ENCODE measurements at regions not wholly inside any gene's neighbourhood (a gene's known extent, or its start where the extent isn't known, plus 50 kb on each side); places are given as distances from the start of the nearest gene placed in this dataset.

- peaks cover 13% of the 10 kb centered on the region for H3K4me1 ChIP-seq (ENCODE audit: insufficient read depth, low read length)
- H3K9ac ChIP-seq (ENCODE audit: low read depth, low read length) = no peak overlapping the region
- 89% methylated on average over 1 of the region's 1 CpG for WGBS
- no peak overlapping the region for H3K27ac ChIP-seq (ENCODE audit: low read depth, low read length)
- H3K9me3 ChIP-seq (ENCODE audit: insufficient read depth, low read depth, low read length) = no peaks in the 10 kb centered on the region
- H3K36me3 ChIP-seq (ENCODE audit: insufficient read depth, low read length) = no peaks in the 10 kb centered on the region
- no peaks in the 10 kb centered on the region for H3K27me3 ChIP-seq (ENCODE audit: insufficient read depth, low read length)
- H3K4me3 ChIP-seq (ENCODE audit: low read length) = no peak overlapping the region
Observed at GRCh38 chr21:25297117-25297516, 310.2 kb downstream of the MRPL39 start.

- WGBS = 94% methylated on average over 5 of the region's 5 CpGs
- no peak overlapping the region for H3K4me3 ChIP-seq (ENCODE audit: low read length)
- H3K36me3 ChIP-seq (ENCODE audit: insufficient read depth, low read length) = no peaks in the 10 kb centered on the region
- peaks cover 8% of the 10 kb centered on the region for H3K4me1 ChIP-seq (ENCODE audit: insufficient read depth, low read length)
- H3K27ac ChIP-seq (ENCODE audit: low read depth, low read length) = no peak overlapping the region
- no peaks in the 10 kb centered on the region for H3K9me3 ChIP-seq (ENCODE audit: insufficient read depth, low read depth, low read length)
- no peak overlapping the region for H3K9ac ChIP-seq (ENCODE audit: low read depth, low read length)
- H3K27me3 ChIP-seq (ENCODE audit: insufficient read depth, low read length) = no peaks in the 10 kb centered on the region
Observed at GRCh38 chr21:25296252-25296651, 311.0 kb downstream of the MRPL39 start.

- no peak overlapping the region for H3K27ac ChIP-seq (ENCODE audit: low read depth, low read length)
- no peaks in the 10 kb centered on the region for H3K36me3 ChIP-seq (ENCODE audit: insufficient read depth, low read length)
- peaks cover 10% of the 10 kb centered on the region for H3K4me1 ChIP-seq (ENCODE audit: insufficient read depth, low read length)
- H3K9ac ChIP-seq (ENCODE audit: low read depth, low read length) = no peak overlapping the region; the same call in 1 of the 2 replicates
- WGBS = 80% methylated on average over 6 of the region's 6 CpGs
- H3K4me3 ChIP-seq (ENCODE audit: low read length) = no peak overlapping the region
- H3K9me3 ChIP-seq (ENCODE audit: insufficient read depth, low read depth, low read length) = no peaks in the 10 kb centered on the region
- H3K27me3 ChIP-seq (ENCODE audit: insufficient read depth, low read length) = no peaks in the 10 kb centered on the region
Observed at GRCh38 chr21:25292396-25292795, 314.9 kb downstream of the MRPL39 start.

GRCh38 chr21:25283720-25284119 lies 323.6 kb downstream of the MRPL39 start:
- no peak overlapping the region for H3K9ac ChIP-seq (ENCODE audit: low read depth, low read length)
- H3K27ac ChIP-seq (ENCODE audit: low read depth, low read length) = no peak overlapping the region
- H3K4me1 ChIP-seq (ENCODE audit: insufficient read depth, low read length) = peaks cover 43% of the 10 kb centered on the region
- no peaks in the 10 kb centered on the region for H3K27me3 ChIP-seq (ENCODE audit: insufficient read depth, low read length)
- H3K36me3 ChIP-seq (ENCODE audit: insufficient read depth, low read length) = no peaks in the 10 kb centered on the region
- no peak overlapping the region for H3K4me3 ChIP-seq (ENCODE audit: low read length)
- H3K9me3 ChIP-seq (ENCODE audit: insufficient read depth, low read depth, low read length) = no peaks in the 10 kb centered on the region
- WGBS = 53% methylated on average over 6 of the region's 6 CpGs

DNA sequence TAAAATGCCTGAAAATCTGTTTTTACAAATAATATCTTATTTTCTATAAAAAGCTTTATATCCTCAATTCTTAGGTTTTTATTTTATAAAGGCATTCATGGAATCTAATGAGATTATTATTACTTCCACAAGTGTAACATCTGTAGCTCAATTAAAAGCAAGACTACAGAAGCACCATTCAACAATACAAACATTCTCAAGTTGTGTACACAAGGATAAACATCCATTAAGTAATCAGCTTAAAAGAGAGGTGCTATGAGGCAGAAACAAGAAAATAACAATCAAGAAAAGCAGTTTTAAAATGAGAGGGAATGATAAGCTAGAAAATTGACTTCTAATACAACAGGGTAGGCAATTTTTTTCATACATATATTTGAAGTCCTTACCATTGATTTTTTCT lies 326.1 kb downstream of the MRPL39 start:
- H3K27me3 ChIP-seq (ENCODE audit: insufficient read depth, low read length) = no peaks in the 10 kb centered on the region
- H3K36me3 ChIP-seq (ENCODE audit: insufficient read depth, low read length) = no peaks in the 10 kb centered on the region
- no peak overlapping the region for H3K4me3 ChIP-seq (ENCODE audit: low read length)
- H3K9ac ChIP-seq (ENCODE audit: low read depth, low read length) = no peak overlapping the region
- no peak overlapping the region for H3K27ac ChIP-seq (ENCODE audit: low read depth, low read length)
- H3K9me3 ChIP-seq (ENCODE audit: insufficient read depth, low read depth, low read length) = no peaks in the 10 kb centered on the region
- peaks cover 30% of the 10 kb centered on the region for H3K4me1 ChIP-seq (ENCODE audit: insufficient read depth, low read length)

- Histone ChIP-seq H3K4me1 (ENCODE audit: insufficient read depth, low read length) (peaks cover 30% of the 10 kb centered on the region), H3K27me3 (ENCODE audit: insufficient read depth, low read length) (no peaks in the 10 kb centered on the region), H3K9me3 (ENCODE audit: insufficient read depth, low read depth, low read length) (no peaks in the 10 kb centered on the region), H3K4me3 (ENCODE audit: low read length) (no peak overlapping the region), H3K36me3 (ENCODE audit: insufficient read depth, low read length) (no peaks in the 10 kb centered on the region), H3K27ac (ENCODE audit: low read depth, low read length) (no peak overlapping the region), H3K9ac (ENCODE audit: low read depth, low read length) (no peak overlapping the region)
- WGBS = 86% methylated on average over 1 of the region's 1 CpG
Observed at GRCh38 chr21:25280061-25280460, 327.2 kb downstream of the MRPL39 start.

GRCh38 chr21:25273959-25274358 lies 333.3 kb downstream of the MRPL39 start:
- WGBS = 75% methylated on average over 1 of the region's 1 CpG
- Histone ChIP-seq H3K36me3 (ENCODE audit: insufficient read depth, low read length) (no peaks in the 10 kb centered on the region), H3K27me3 (ENCODE audit: insufficient read depth, low read length) (no peaks in the 10 kb centered on the region)

GRCh38 chr21:25254491-25255174 lies 352.6 kb downstream of the MRPL39 start:
- H3K27me3 ChIP-seq (ENCODE audit: insufficient read depth, low read length) = no peaks in the 10 kb centered on the region
- no peak overlapping the region for H3K27ac ChIP-seq (ENCODE audit: low read depth, low read length)
- H3K9me3 ChIP-seq (ENCODE audit: insufficient read depth, low read depth, low read length) = no peaks in the 10 kb centered on the region
- H3K9ac ChIP-seq (ENCODE audit: low read depth, low read length) = no peak overlapping the region
- no peak overlapping the region for H3K4me3 ChIP-seq (ENCODE audit: low read length)
- WGBS = 93% methylated on average over 4 of the region's 5 CpGs
- no peaks in the 10 kb centered on the region for H3K36me3 ChIP-seq (ENCODE audit: insufficient read depth, low read length)
- 0 out of 2 replicates have a peak, but pooled peaks cover 3% of the 10 kb centered on the region for H3K4me1 ChIP-seq (ENCODE audit: insufficient read depth, low read length)

More at GRCh38 chr21:25273959-25274358, 333.3 kb downstream of the MRPL39 start:
- H3K4me3 ChIP-seq (ENCODE audit: low read length) = no peak overlapping the region
- no peaks in the 10 kb centered on the region for H3K9me3 ChIP-seq (ENCODE audit: insufficient read depth, low read depth, low read length)
- H3K9ac ChIP-seq (ENCODE audit: low read depth, low read length) = no peak overlapping the region
- no peak overlapping the region for H3K27ac ChIP-seq (ENCODE audit: low read depth, low read length)
- H3K4me1 ChIP-seq (ENCODE audit: insufficient read depth, low read length) = no peaks in the 10 kb centered on the region

DNA sequence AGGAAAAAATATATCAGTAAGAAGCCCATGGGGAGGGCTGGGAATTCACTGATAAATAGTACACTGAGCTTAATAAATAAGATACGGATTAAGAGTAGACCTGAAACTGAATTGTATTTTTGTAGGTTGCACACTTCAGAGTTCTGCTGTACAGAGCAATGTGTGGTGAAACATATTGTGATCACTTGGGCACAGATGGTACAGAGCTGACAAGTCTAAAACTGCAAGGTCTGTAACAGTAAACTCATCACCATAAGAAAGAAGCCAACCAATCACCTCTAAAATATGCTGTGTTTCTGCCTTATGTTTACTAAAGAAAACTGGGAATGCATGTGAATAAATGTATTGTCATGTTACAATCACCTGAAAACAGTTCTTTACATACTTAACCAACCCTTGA lies 360.7 kb downstream of the MRPL39 start:
- H3K9me3 ChIP-seq (ENCODE audit: insufficient read depth, low read depth, low read length) = no peaks in the 10 kb centered on the region
- H3K36me3 ChIP-seq (ENCODE audit: insufficient read depth, low read length) = no peaks in the 10 kb centered on the region
- H3K4me1 ChIP-seq (ENCODE audit: insufficient read depth, low read length) = 0 out of 2 replicates have a peak, but pooled peaks cover 6% of the 10 kb centered on the region
- 91% methylated on average over 1 of the region's 1 CpG for WGBS
- H3K9ac ChIP-seq (ENCODE audit: low read depth, low read length) = no peak overlapping the region
- H3K27me3 ChIP-seq (ENCODE audit: insufficient read depth, low read length) = no peaks in the 10 kb centered on the region
- H3K27ac ChIP-seq (ENCODE audit: low read depth, low read length) = no peak overlapping the region
- H3K4me3 ChIP-seq (ENCODE audit: low read length) = no peak overlapping the region

DNA sequence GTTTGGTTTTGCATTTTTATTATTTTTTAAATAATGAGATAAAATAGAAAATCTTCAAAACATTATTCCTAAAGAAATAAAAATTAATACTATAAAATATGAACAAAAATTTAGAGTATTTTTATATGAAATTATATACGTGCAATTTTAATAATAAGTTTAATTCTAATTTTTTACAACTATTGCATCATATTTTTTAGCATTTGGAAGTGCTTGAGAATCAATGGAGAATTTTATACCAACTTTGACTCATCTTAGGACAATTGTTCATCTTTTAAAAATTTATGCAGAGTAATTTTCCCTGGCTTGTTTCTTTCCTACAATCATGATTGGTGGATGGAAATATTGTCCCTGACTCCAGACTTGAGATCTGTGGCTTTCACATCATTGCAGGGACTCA lies 362.5 kb downstream of the MRPL39 start:
- Histone ChIP-seq H3K4me1 (ENCODE audit: insufficient read depth, low read length) (0 out of 2 replicates have a peak, but pooled peaks cover 3% of the 10 kb centered on the region), H3K27ac (ENCODE audit: low read depth, low read length) (no peak overlapping the region), H3K9ac (ENCODE audit: low read depth, low read length) (no peak overlapping the region), H3K9me3 (ENCODE audit: insufficient read depth, low read depth, low read length) (no peaks in the 10 kb centered on the region), H3K27me3 (ENCODE audit: insufficient read depth, low read length) (no peaks in the 10 kb centered on the region), H3K4me3 (ENCODE audit: low read length) (no peak overlapping the region), H3K36me3 (ENCODE audit: insufficient read depth, low read length) (no peaks in the 10 kb centered on the region)
- no CpG with 5 or more reads among the region's 1 CpG for WGBS

DNA sequence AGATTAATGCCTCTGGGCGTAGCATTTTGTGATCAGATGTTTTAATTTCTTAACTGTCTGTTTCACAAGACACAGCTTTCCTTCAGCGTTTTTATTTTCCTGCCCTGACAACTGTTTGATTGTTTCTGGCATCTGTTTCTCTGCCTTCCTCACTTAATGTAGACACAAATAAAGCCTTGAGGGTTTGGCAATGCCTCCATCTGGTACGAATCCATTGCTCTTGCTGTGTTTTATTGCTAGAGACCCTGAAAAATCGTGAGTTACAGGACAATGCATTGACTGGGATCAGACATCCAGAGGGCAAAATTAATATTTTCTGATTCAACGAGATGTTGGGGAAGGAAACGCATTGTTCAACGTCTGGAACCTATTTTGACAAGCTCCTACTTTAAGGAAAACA lies 363.5 kb downstream of the MRPL39 start:
- Histone ChIP-seq H3K9ac (ENCODE audit: low read depth, low read length) (no peak overlapping the region), H3K27ac (ENCODE audit: low read depth, low read length) (no peak overlapping the region), H3K4me1 (ENCODE audit: insufficient read depth, low read length) (0 out of 2 replicates have a peak, but pooled peaks cover 3% of the 10 kb centered on the region), H3K36me3 (ENCODE audit: insufficient read depth, low read length) (no peaks in the 10 kb centered on the region), H3K9me3 (ENCODE audit: insufficient read depth, low read depth, low read length) (no peaks in the 10 kb centered on the region; the same call in 1 of the 2 replicates), H3K27me3 (ENCODE audit: insufficient read depth, low read length) (no peaks in the 10 kb centered on the region), H3K4me3 (ENCODE audit: low read length) (no peak overlapping the region)
- WGBS = 91% methylated on average over 7 of the region's 7 CpGs

- no peak overlapping the region for H3K9ac ChIP-seq (ENCODE audit: low read depth, low read length)
- H3K36me3 ChIP-seq (ENCODE audit: insufficient read depth, low read length) = no peaks in the 10 kb centered on the region
- H3K27me3 ChIP-seq (ENCODE audit: insufficient read depth, low read length) = no peaks in the 10 kb centered on the region
- H3K27ac ChIP-seq (ENCODE audit: low read depth, low read length) = no peak overlapping the region
- H3K9me3 ChIP-seq (ENCODE audit: insufficient read depth, low read depth, low read length) = peaks cover 6% of the 10 kb centered on the region; the same call in 1 of the 2 replicates
- H3K4me3 ChIP-seq (ENCODE audit: low read length) = no peak overlapping the region
- H3K4me1 ChIP-seq (ENCODE audit: insufficient read depth, low read length) = no peaks in the 10 kb centered on the region
- WGBS = no CpG with 5 or more reads among the region's 1 CpG
Observed at GRCh38 chr21:25240974-25241373, 366.3 kb downstream of the MRPL39 start.

Measured in HUES64 (cell line).